H1 (cell line): ENCODE measurements at regions not wholly inside any gene's neighbourhood (a gene's known extent, or its start where the extent isn't known, plus 50 kb on each side); places are given as distances from the start of the nearest gene placed in this dataset.

Experiments used
- CTCF ChIA-PET: fragments of 300-600 bp; sonication (Branson Sonifier 250); formaldehyde crosslinking; loops from one replicate; lab custom pipeline; 2021; ENCODE audit not compliant: partially characterized antibody; lab: Charles Lee
- POLR2A ChIA-PET: fragments of 300-600 bp; sonication (Branson Sonifier 250); formaldehyde crosslinking; loops from one replicate; lab custom pipeline; 2021; ENCODE audit warnings: inconsistent platforms; ENCODE audit not compliant: partially characterized antibody; lab: Charles Lee
- DNase-seq, 2 experiments: peaks; one replicate each; pipeline versions ENCODE4 v3.0.0 to v3.0.0-alpha.2; 2010 to 2022; ENCODE audit warnings: low spot score in 2 of 2, low read depth in 1 of 2, mixed read lengths in 1 of 2
- FAIRE-seq: peaks from 2 replicates; lab custom pipeline; 2011; peaks lifted over from hg19 to GRCh38; lab: Jason Lieb, UNC
- H2AFZ ChIP-seq: 2 replicates; pipeline ENCODE4 v1.8.1; 2012; ENCODE audit warnings: low read length, inconsistent platforms
- H2AK5ac ChIP-seq: 2 replicates; pipeline ENCODE4 v1.6.1; 2013; ENCODE audit warnings: low read depth, low read length
- H2BK120ac ChIP-seq: replicated peaks from 2 replicates; pipeline ENCODE3; 2013; ENCODE audit warnings: low read depth, low read length, inconsistent platforms
- H2BK12ac ChIP-seq: 2 replicates; pipeline ENCODE4 v1.6.1; 2013; ENCODE audit warnings: low read depth, low read length
- H2BK15ac ChIP-seq: 2 replicates; pipeline ENCODE4 v1.6.1; 2013; ENCODE audit warnings: low read length
- H2BK20ac ChIP-seq: 2 replicates; pipeline ENCODE4 v1.6.1; 2013; ENCODE audit warnings: low read length
- H2BK5ac ChIP-seq: 2 replicates; pipeline ENCODE4 v1.6.1; 2013; ENCODE audit warnings: low read depth, low read length
- H3K14ac ChIP-seq: 2 replicates; pipeline ENCODE4 v1.6.1; 2013; ENCODE audit warnings: inconsistent platforms; ENCODE audit not compliant: insufficient read length
- H3K18ac ChIP-seq: 2 replicates; pipeline ENCODE4 v1.6.1; 2013; ENCODE audit warnings: low read length; ENCODE audit errors: extremely low read depth
- H3K23ac ChIP-seq: 2 replicates; pipeline ENCODE4 v1.6.1; 2013; ENCODE audit warnings: inconsistent platforms; ENCODE audit not compliant: insufficient read length
- H3K23me2 ChIP-seq: 2 replicates; pipeline ENCODE4 v1.6.1; 2013; ENCODE audit warnings: low read depth, low read length
- H3K27ac ChIP-seq: 2 replicates; pipeline ENCODE4 v1.6.1; 2011; ENCODE audit warnings: low read depth, low read length, inconsistent platforms
- H3K27me3 ChIP-seq, 4 experiments: replicated peaks in 1 of 4; 1 replicate in 1 of 4; 2 replicates in 3 of 4; pipeline versions ENCODE4 v1.6.1 to v1.8.1; 2011 to 2013; ENCODE audit warnings: low read length in 3 of 4, mild to moderate bottlenecking in 3 of 4, inconsistent platforms in 2 of 4, mixed read lengths in 2 of 4, moderate library complexity in 1 of 4; ENCODE audit not compliant: control insufficient read depth in 3 of 4, insufficient read depth in 3 of 4; ENCODE audit errors: extremely low read depth in 1 of 4
- H3K36me3 ChIP-seq, 4 experiments: 2 replicates each; pipeline versions ENCODE4 v1.6.1 to v1.8.1; 2011 to 2013; ENCODE audit warnings: mild to moderate bottlenecking in 4 of 4, low read length in 3 of 4, moderate library complexity in 2 of 4, control low read depth in 1 of 4, inconsistent platforms in 1 of 4; ENCODE audit not compliant: insufficient read depth in 4 of 4, control insufficient read depth in 2 of 4
- H3K4ac ChIP-seq: replicated peaks from 2 replicates; pipeline ENCODE3; 2013; ENCODE audit warnings: low read length, low read depth, mixed read lengths, inconsistent platforms; ENCODE audit not compliant: insufficient read length
- H3K4me1 ChIP-seq, 4 experiments: replicated peaks in 1 of 4; 1 replicate in 1 of 4; 2 replicates in 3 of 4; pipeline versions ENCODE4 v1.6.1 to v1.8.1; 2011 to 2013; ENCODE audit warnings: low read length in 3 of 4, inconsistent platforms in 2 of 4, mixed read lengths in 1 of 4; ENCODE audit not compliant: insufficient read depth in 4 of 4, control insufficient read depth in 3 of 4
- H3K4me2 ChIP-seq, 2 experiments: 2 replicates each; pipeline versions ENCODE4 v1.6.1 to v1.8.1; 2011 to 2013; ENCODE audit warnings: low read depth in 2 of 2, low read length in 2 of 2, control low read depth in 1 of 2, inconsistent platforms in 1 of 2, mild to moderate bottlenecking in 1 of 2; ENCODE audit not compliant: insufficient read depth in 1 of 2
- H3K4me3 ChIP-seq, 4 experiments: fragments of 200-600, 300-600 bp in 1 of 4; sonication (generic), shearing (Covaris generic), sonication (Bioruptor Twin) in 1 of 4; 2 replicates each; pipeline versions ENCODE4 v1.5.1 to v1.8.1; 2011 to 2016; ENCODE audit warnings: low read length in 4 of 4, low read depth in 3 of 4, control low read depth in 2 of 4, inconsistent platforms in 2 of 4, mild to moderate bottlenecking in 2 of 4, mixed read lengths in 1 of 4, moderate library complexity in 1 of 4; ENCODE audit not compliant: insufficient read depth in 2 of 4; ENCODE audit errors: extremely low read depth in 1 of 4
- H3K56ac ChIP-seq: replicated peaks from 2 replicates; pipeline ENCODE3; 2013; ENCODE audit warnings: low read depth, mild to moderate bottlenecking, mixed read lengths, low read length, inconsistent platforms; ENCODE audit not compliant: insufficient read length
- H3K79me1 ChIP-seq: 2 replicates; pipeline ENCODE4 v1.6.1; 2013; ENCODE audit warnings: low read depth, low read length, control low read depth
- H3K79me2 ChIP-seq, 2 experiments: 2 replicates each; pipeline versions ENCODE4 v1.6.1 to v1.8.1; 2012 to 2013; ENCODE audit warnings: low read length in 2 of 2, mild to moderate bottlenecking in 2 of 2, inconsistent platforms in 1 of 2; ENCODE audit not compliant: insufficient read depth in 2 of 2, control insufficient read depth in 1 of 2
- H3K9ac ChIP-seq, 4 experiments: replicated peaks in 1 of 4; 1 replicate in 1 of 4; 2 replicates in 3 of 4; pipeline versions ENCODE4 v1.6.1 to v1.8.1; 2011 to 2013; ENCODE audit warnings: low read depth in 3 of 4, low read length in 3 of 4, control low read depth in 2 of 4, mild to moderate bottlenecking in 2 of 4, moderate library complexity in 2 of 4, inconsistent platforms in 1 of 4; ENCODE audit errors: extremely low read depth in 1 of 4
- H3K9me3 ChIP-seq, 2 experiments: 2 replicates each; pipeline versions ENCODE4 v1.6.1 to v1.8.1; 2012 to 2013; ENCODE audit warnings: mild to moderate bottlenecking in 2 of 2, moderate library complexity in 2 of 2, control low read depth in 1 of 2, inconsistent platforms in 1 of 2, low read depth in 1 of 2, low read length in 1 of 2, mixed read lengths in 1 of 2; ENCODE audit not compliant: insufficient read depth in 2 of 2
- H4K20me1 ChIP-seq, 2 experiments: replicated peaks in 1 of 2; 2 replicates each; pipeline versions ENCODE3 to v1.8.1; 2011 to 2013; ENCODE audit warnings: inconsistent platforms in 2 of 2, low read length in 2 of 2, mild to moderate bottlenecking in 1 of 2; ENCODE audit not compliant: insufficient read depth in 2 of 2, control insufficient read depth in 1 of 2
- H4K5ac ChIP-seq: 2 replicates; pipeline ENCODE4 v1.6.1; 2013; ENCODE audit warnings: low read length, low read depth, mixed read lengths, inconsistent platforms; ENCODE audit not compliant: insufficient read length
- H4K8ac ChIP-seq: 2 replicates; pipeline ENCODE4 v1.8.0; 2013; ENCODE audit warnings: mild to moderate bottlenecking, moderate library complexity, low read length, inconsistent platforms; ENCODE audit not compliant: insufficient read depth; ENCODE audit errors: extremely low read depth
- H4K91ac ChIP-seq: replicated peaks from 2 replicates; pipeline ENCODE3; 2013; ENCODE audit warnings: low read length, mixed read lengths, inconsistent platforms; ENCODE audit not compliant: insufficient read length
- BACH1 ChIP-seq: IDR thresholded peaks from 2 replicates; pipeline ENCODE4 v1.6.1; 2012; ENCODE audit warnings: low read length, improper control_type of control experiment
- CBX5 ChIP-seq: fragments of 300-800, 300-1000 bp; sonication (generic); IDR thresholded peaks from 2 replicates; pipeline ENCODE4 v1.7.1; 2016; ENCODE audit warnings: antibody characterized with exemption, low read length, low read depth
- CHD2 ChIP-seq: IDR thresholded peaks from 2 replicates; pipeline ENCODE4 v1.6.1; 2012; ENCODE audit warnings: low read length, improper control_type of control experiment
- CTBP2 ChIP-seq: IDR thresholded peaks from 2 replicates; pipeline ENCODE4 v1.7.0; 2011; ENCODE audit warnings: borderline replicate concordance, mild to moderate bottlenecking, moderate library complexity, mixed read lengths, low read length; ENCODE audit not compliant: insufficient read depth, insufficient read length
- MAX ChIP-seq: IDR thresholded peaks from 2 replicates; pipeline ENCODE4 v1.6.1; 2012; ENCODE audit warnings: inconsistent platforms
- SIN3A ChIP-seq, 2 experiments: IDR thresholded peaks in 1 of 2; conservative IDR thresholded peaks in 1 of 2; 2 replicates each; pipeline ENCODE4 v1.6.1; 2011 to 2012; ENCODE audit warnings: low read length in 2 of 2, improper control_type of control experiment in 1 of 2, low read depth in 1 of 2, mild to moderate bottlenecking in 1 of 2
- TEAD4 ChIP-seq: IDR thresholded peaks from 2 replicates; pipeline ENCODE4 v1.6.1; 2012; ENCODE audit warnings: low read depth, low read length, inconsistent platforms, mixed read lengths
- WGBS, 2 experiments: shearing (Covaris generic) in 1 of 2; methylation state at CpG; one replicate each; pipeline versions ENCODE4 v1.1.6 to v1.1.7; 2013 to 2015; ENCODE audit warnings: low lambda C conversion rate in 2 of 2, mixed read lengths in 2 of 2, inconsistent platforms in 1 of 2, low coverage in 1 of 2, missing lambda C conversion rate in 1 of 2; ENCODE audit not compliant: insufficient replicate concordance in 2 of 2, insufficient coverage in 1 of 2, insufficient read length in 1 of 2; ENCODE audit errors: extremely low coverage in 1 of 2, missing lambda C conversion rate in 1 of 2; 5-methylcytosine and 5-hydroxymethylcytosine counted together

- Histone ChIP-seq H4K5ac (no peak overlapping the region), H2BK20ac (no peak overlapping the region), H3K23ac (no peak overlapping the region), H3K79me2 (no peaks in the 10 kb centered on the region), H3K9me3 (no peaks in the 10 kb centered on the region), H3K27me3 (no peaks in the 10 kb centered on the region), H3K14ac (no peak overlapping the region), H3K36me3 (no peaks in the 10 kb centered on the region), H4K20me1 (no peaks in the 10 kb centered on the region), H3K4me1 (peaks cover 0 to 5% (median 0%) of the 10 kb centered on the region in 4 experiments; a peak in 1 of 7 replicates), H3K4me3 (no peak overlapping the region), H3K18ac (no peak overlapping the region), H2BK15ac (no peak overlapping the region), H3K23me2 (no peaks in the 10 kb centered on the region), H2BK5ac (no peak overlapping the region), H3K9ac (no peak overlapping the region), H3K79me1 (no peaks in the 10 kb centered on the region), H3K4ac (no peak overlapping the region), H2BK12ac (no peak overlapping the region), H4K91ac (no peak overlapping the region), H2AFZ (no peak overlapping the region), H2BK120ac (no peak overlapping the region), H3K27ac (no peak overlapping the region), H3K56ac (no peak overlapping the region), H3K4me2 (no peak overlapping the region), H4K8ac (no peak overlapping the region), H2AK5ac (no peak overlapping the region)
- FAIRE-seq (no peak), DNase-seq (no peak)
- ChIA-PET POLR2A (no interaction called here), CTCF (no interaction called here)
- TF ChIP-seq CTBP2 (no peak), BACH1 (no peak), TEAD4 (peak; percentile 35; the same call in 1 of the 2 replicates), MAX (no peak), CHD2 (no peak), CBX5 (no peak), SIN3A (conservative IDR thresholded peaks at IDR 0.05 in 1 of 2, IDR thresholded peaks at IDR 0.05 in 1 of 2; ENCODE audit: low read depth in 1 of 2, low read length in 2 of 2) (no peak)
- 91% methylated on average over 2 of the region's 2 CpGs; no CpG with 5 or more reads in 1 of the 2 experiments for WGBS, 2 experiments
Measured at GRCh38 chr4:115325836-115326235, 212.4 kb upstream of the NDST4 start.
